Karpas-422 (cell line): ENCODE measurements at regions not wholly inside any gene's neighbourhood (a gene's known extent, or its start where the extent isn't known, plus 50 kb on each side); places are given as distances from the start of the nearest gene placed in this dataset.

Experiments used
- DNase-seq: peaks from one replicate; pipeline ENCODE4 v3.0.0-alpha.2; 2015
- H2AFZ ChIP-seq: fragments of 200-600 bp; sonication (generic); 2 replicates; pipeline ENCODE4 v1.6.1; 2014; ENCODE audit warnings: antibody characterized with exemption, low read length, mixed read lengths
- H3K27ac ChIP-seq: fragments of 200-600 bp; sonication (generic); 2 replicates; pipeline ENCODE4 v1.5.1; 2014; ENCODE audit warnings: mild to moderate bottlenecking, low read length, moderate library complexity
- H3K27me3 ChIP-seq: fragments of 200-600 bp; sonication (generic); 2 replicates; pipeline ENCODE4 v1.6.1; 2014; ENCODE audit warnings: low read length, mixed read lengths
- H3K36me3 ChIP-seq: fragments of 200-600 bp; sonication (generic); 2 replicates; pipeline ENCODE4 v1.6.1; 2014; ENCODE audit warnings: low read length, mixed read lengths; ENCODE audit not compliant: insufficient read depth
- H3K4me1 ChIP-seq: fragments of 200-600 bp; sonication (generic); 2 replicates; pipeline ENCODE4 v1.6.1; 2014; ENCODE audit warnings: mild to moderate bottlenecking, low read length, mixed read lengths
- H3K4me2 ChIP-seq: fragments of 200-600 bp; sonication (generic); 2 replicates; pipeline ENCODE4 v1.6.1; 2014; ENCODE audit warnings: low read length, low read depth, mild to moderate bottlenecking; ENCODE audit not compliant: poor library complexity, severe bottlenecking
- H3K4me3 ChIP-seq: fragments of 200-600 bp; sonication (generic); 2 replicates; pipeline ENCODE4 v1.5.1; 2014; ENCODE audit warnings: mild to moderate bottlenecking, antibody characterized with exemption, low read length, mixed read lengths
- H3K79me2 ChIP-seq: fragments of 200-600 bp; sonication (generic); 2 replicates; pipeline ENCODE4 v1.6.1; 2014; ENCODE audit warnings: mild to moderate bottlenecking, low read length, mixed read lengths
- H3K9ac ChIP-seq: fragments of 200-600 bp; sonication (generic); 2 replicates; pipeline ENCODE4 v1.6.0; 2014; ENCODE audit warnings: low read length
- H3K9me2 ChIP-seq: fragments of 200-600 bp; sonication (generic), shearing (Covaris generic); replicated peaks from 2 replicates; pipeline ENCODE4 v1.6.0; 2014; ENCODE audit warnings: mild to moderate bottlenecking, low read length, moderate library complexity; ENCODE audit not compliant: insufficient read depth
- H3K9me3 ChIP-seq: fragments of 300-700, 200-600 bp; sonication (generic); 2 replicates; pipeline ENCODE4 v1.6.1; 2014; ENCODE audit warnings: low read length, mixed read lengths
- H4K20me1 ChIP-seq: fragments of 200-600 bp; sonication (generic); 2 replicates; pipeline ENCODE4 v1.6.1; 2014; ENCODE audit warnings: mild to moderate bottlenecking, antibody characterized with exemption, low read length, low read depth; ENCODE audit not compliant: insufficient read depth

DNA sequence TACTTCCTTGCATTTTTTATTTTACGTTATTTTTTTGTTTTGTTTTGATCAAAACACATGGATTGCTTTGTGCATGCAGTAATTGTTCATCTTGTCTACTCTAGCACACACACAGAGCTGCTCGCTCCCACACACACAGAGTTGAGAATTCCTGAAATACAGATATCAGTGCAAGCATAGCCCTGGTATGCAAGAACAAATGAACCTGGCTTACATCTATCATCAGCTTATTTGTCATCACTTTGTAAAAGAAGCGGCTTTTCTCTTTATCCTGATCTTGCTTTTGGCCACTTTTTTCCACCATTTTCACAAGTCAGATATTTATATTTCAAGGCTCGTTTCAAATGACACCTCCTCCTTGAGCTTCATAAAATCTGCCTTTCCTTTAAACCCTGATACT, 1435.7 kb downstream of the MAT2B start:
- Histone ChIP-seq H3K4me3 (no peak overlapping the region), H3K9ac (no peak overlapping the region), H3K4me2 (no peak overlapping the region), H3K9me3 (peaks cover 31% of the 10 kb centered on the region), H3K79me2 (no peaks in the 10 kb centered on the region), H3K36me3 (no peaks in the 10 kb centered on the region), H3K27me3 (no peaks in the 10 kb centered on the region), H3K27ac (no peak overlapping the region), H3K9me2 (no peaks in the 10 kb centered on the region), H3K4me1 (no peaks in the 10 kb centered on the region), H2AFZ (no peak overlapping the region), H4K20me1 (no peaks in the 10 kb centered on the region)
- no peak for DNase-seq

DNA sequence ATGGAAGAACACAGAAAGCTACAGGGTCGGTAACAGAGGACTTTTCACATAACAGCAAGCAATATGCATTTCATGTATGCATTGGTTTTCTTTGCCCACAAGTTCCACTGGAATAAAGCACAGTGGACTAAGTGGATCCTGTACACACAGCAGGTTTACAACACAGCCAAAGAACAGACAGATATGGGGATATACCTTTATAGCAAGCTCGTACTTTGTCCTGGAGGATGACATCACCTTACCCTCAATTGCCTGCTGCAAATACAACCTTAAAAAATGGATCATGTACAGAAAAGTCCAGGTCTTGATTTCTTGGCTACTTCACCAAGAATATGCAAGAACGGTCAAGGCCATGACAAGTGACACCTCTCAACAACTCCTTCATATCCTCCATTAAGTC, 1445.5 kb downstream of the MAT2B start:
- no peaks in the 10 kb centered on the region for H3K9me2 ChIP-seq
- no peak overlapping the region for H3K4me3 ChIP-seq
- no peaks in the 10 kb centered on the region for H3K36me3 ChIP-seq
- peaks cover 20% of the 10 kb centered on the region for H3K9me3 ChIP-seq
- H3K27me3 ChIP-seq = no peaks in the 10 kb centered on the region
- DNase-seq = no peak
- H3K4me1 ChIP-seq = no peaks in the 10 kb centered on the region
- H3K9ac ChIP-seq = no peak overlapping the region
- H2AFZ ChIP-seq = no peak overlapping the region
- no peaks in the 10 kb centered on the region for H3K79me2 ChIP-seq
- no peaks in the 10 kb centered on the region for H4K20me1 ChIP-seq
- H3K4me2 ChIP-seq = no peak overlapping the region
- H3K27ac ChIP-seq = no peak overlapping the region

DNA sequence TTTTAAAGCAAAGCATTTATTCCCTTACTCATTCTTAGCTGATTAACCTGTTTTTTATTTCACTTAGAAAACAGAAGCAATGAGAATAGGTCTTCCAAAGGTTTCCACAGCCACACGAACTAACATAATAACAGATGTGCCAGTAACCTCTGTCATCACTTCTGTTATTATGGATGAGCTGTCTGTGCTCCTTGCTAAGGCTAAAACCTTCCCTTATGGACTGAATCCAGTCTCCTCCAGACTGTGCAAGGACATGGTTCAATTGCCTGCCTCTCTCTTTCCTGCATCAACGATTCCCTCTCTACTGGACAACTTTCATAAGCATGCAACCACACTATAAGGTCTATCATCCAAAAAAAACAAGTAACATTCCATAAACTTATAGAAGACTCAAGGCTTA, 1446.2 kb downstream of the MAT2B start:
- Histone ChIP-seq H3K4me2 (no peak overlapping the region), H3K4me3 (no peak overlapping the region), H3K36me3 (no peaks in the 10 kb centered on the region), H2AFZ (no peak overlapping the region), H3K27ac (no peak overlapping the region), H3K9me2 (no peaks in the 10 kb centered on the region), H4K20me1 (no peaks in the 10 kb centered on the region), H3K4me1 (no peaks in the 10 kb centered on the region), H3K27me3 (no peaks in the 10 kb centered on the region), H3K9me3 (peaks cover 21% of the 10 kb centered on the region), H3K79me2 (no peaks in the 10 kb centered on the region), H3K9ac (no peak overlapping the region)
- no peak for DNase-seq

DNA sequence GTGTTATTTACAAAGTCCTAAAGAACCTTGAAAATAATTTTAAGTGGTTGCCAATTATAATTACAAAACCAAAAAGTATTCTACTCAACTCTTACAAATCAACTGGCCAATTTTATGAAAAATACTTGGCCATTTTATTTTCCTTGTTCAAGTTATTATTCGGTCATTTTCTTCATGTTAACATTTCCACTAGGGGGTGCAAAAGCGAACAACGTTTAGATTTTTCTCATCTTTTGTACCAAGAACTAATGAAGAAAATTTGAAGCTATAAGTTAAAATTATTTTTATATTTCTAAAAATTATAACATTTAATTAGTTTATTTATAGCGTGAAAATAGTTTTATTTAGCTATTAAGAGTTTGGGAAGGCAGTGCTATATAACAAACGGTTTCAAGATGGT, 1453.3 kb downstream of the MAT2B start:
- Histone ChIP-seq H4K20me1 (no peaks in the 10 kb centered on the region), H3K9me2 (no peaks in the 10 kb centered on the region), H3K4me1 (no peaks in the 10 kb centered on the region), H3K4me3 (no peak overlapping the region), H3K9ac (no peak overlapping the region), H3K27ac (no peak overlapping the region), H3K27me3 (no peaks in the 10 kb centered on the region), H3K36me3 (no peaks in the 10 kb centered on the region), H2AFZ (no peak overlapping the region), H3K79me2 (no peaks in the 10 kb centered on the region), H3K4me2 (no peak overlapping the region), H3K9me3 (peaks cover 33% of the 10 kb centered on the region; the same call in 1 of the 2 replicates)
- DNase-seq = no peak

DNA sequence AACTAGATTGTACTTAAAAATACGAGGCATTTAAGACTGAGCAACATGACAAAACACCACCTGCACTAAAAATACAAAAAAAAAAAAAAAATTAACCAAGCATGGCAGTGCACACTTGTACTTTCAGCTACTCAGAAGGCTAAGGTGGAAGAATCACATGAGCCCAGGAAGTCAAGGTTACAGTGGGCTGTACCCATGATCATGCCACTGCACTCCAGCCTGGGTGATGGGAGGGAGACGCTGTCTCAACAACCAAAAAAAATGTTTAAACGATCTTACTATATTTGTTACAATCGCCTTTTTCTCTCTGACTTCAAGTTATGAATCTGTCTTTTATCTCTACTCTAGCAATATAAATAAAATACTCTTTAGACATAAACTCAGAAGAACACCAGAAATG, 1454.3 kb downstream of the MAT2B start:
- Histone ChIP-seq H3K4me2 (no peak overlapping the region), H3K36me3 (no peaks in the 10 kb centered on the region), H3K79me2 (no peaks in the 10 kb centered on the region), H4K20me1 (no peaks in the 10 kb centered on the region), H3K4me3 (no peak overlapping the region), H3K27ac (no peak overlapping the region), H3K4me1 (no peaks in the 10 kb centered on the region), H3K9me3 (peaks cover 30% of the 10 kb centered on the region; the same call in 1 of the 2 replicates), H3K27me3 (no peaks in the 10 kb centered on the region), H3K9me2 (no peaks in the 10 kb centered on the region), H2AFZ (no peak overlapping the region), H3K9ac (no peak overlapping the region)
- no peak for DNase-seq

DNA sequence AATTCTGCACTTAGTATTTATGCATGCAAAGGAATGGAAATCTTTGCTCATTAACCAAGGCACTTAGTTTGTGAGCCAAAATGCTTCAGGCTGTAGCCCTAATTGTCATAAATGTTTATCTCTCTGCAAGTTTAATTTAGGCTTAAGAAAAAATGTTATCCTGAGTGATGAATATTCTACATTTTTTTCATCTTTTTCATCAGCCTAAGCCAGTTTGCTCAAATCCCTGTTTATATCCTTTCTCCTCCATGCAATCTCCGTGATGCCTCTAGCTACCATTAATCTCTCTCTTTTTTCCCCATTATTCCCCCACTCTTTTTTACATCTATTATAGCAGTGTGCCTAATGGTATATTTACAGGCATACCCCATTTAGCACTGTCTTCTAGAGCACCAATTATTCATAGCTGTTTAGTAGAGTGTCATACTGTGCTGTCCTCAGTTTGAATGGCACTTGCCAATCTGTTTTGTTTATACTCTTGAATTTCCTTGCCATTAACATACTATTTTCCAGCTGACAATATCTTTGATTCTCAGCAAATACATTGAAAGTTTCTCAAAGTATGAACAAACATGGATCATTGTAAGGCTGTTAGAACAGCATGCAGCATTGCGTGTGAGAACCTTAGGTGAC, 1457.0 kb downstream of the MAT2B start:
- Histone ChIP-seq H3K4me2 (no peak overlapping the region), H3K9me2 (no peaks in the 10 kb centered on the region), H2AFZ (no peak overlapping the region), H3K79me2 (no peaks in the 10 kb centered on the region), H3K9ac (no peak overlapping the region), H3K4me1 (no peaks in the 10 kb centered on the region), H3K36me3 (no peaks in the 10 kb centered on the region), H3K27ac (no peak overlapping the region), H4K20me1 (no peaks in the 10 kb centered on the region), H3K4me3 (no peak overlapping the region), H3K9me3 (peaks cover 23% of the 10 kb centered on the region; the same call in 1 of the 2 replicates), H3K27me3 (no peaks in the 10 kb centered on the region)
- DNase-seq = no peak

DNA sequence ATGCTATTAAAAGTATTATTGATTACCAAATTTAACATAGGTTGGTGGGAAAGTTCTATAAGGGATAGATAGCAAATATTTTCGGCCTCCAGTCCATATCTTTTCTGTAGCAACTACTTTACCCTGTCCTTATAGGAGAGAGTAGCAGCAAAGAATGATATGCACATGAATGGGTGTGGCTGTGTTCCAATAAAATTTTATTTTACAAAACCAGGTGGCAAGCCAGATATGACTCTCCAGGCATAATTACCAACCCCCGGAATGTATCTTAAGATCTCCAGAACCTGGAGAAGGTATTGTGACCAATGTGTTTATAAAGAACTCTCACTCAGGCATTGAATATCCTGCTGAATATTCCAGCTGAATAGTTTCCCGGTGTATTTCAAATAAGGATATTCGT, 1461.2 kb downstream of the MAT2B start:
- no peaks in the 10 kb centered on the region for H3K4me1 ChIP-seq
- no peak overlapping the region for H2AFZ ChIP-seq
- no peaks in the 10 kb centered on the region for H3K36me3 ChIP-seq
- H3K9me3 ChIP-seq = peaks cover 11% of the 10 kb centered on the region; the same call in 1 of the 2 replicates
- H3K9me2 ChIP-seq = no peaks in the 10 kb centered on the region
- no peaks in the 10 kb centered on the region for H3K79me2 ChIP-seq
- H3K27me3 ChIP-seq = no peaks in the 10 kb centered on the region
- H3K4me3 ChIP-seq = no peak overlapping the region
- H3K27ac ChIP-seq = no peak overlapping the region
- H4K20me1 ChIP-seq = no peaks in the 10 kb centered on the region
- DNase-seq = no peak
- H3K9ac ChIP-seq = no peak overlapping the region
- H3K4me2 ChIP-seq = no peak overlapping the region

DNA sequence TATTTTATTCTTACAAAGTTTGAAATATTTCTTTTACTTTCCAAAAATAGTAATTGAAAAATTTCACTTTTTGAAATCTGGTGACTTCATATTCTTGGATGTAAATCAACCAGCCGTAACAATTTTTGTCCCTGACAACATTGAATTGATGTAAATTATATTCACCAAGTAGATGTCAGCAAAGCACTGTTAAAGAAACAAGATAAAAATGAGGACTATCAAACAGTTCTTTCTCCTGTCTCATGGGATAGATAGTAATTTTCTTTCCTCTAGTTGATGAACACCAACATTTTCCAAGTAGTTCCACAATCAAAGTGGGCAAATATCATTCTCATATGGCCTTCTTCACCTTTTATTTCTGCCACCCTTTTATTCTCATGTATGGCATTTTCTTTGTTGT, 1461.9 kb downstream of the MAT2B start:
- Histone ChIP-seq H3K9ac (no peak overlapping the region), H3K27ac (no peak overlapping the region), H4K20me1 (no peaks in the 10 kb centered on the region), H3K4me1 (no peaks in the 10 kb centered on the region), H3K79me2 (no peaks in the 10 kb centered on the region), H3K9me2 (no peaks in the 10 kb centered on the region), H3K27me3 (no peaks in the 10 kb centered on the region), H3K9me3 (peaks cover 7% of the 10 kb centered on the region), H2AFZ (no peak overlapping the region), H3K4me3 (no peak overlapping the region), H3K36me3 (no peaks in the 10 kb centered on the region), H3K4me2 (no peak overlapping the region)
- no peak for DNase-seq
